Skeletal muscle tissue (tissue), 3 donors: ENCODE measurements at regions not wholly inside any gene's neighbourhood (a gene's known extent, or its start where the extent isn't known, plus 50 kb on each side); places are given as distances from the start of the nearest gene placed in this dataset.

Experiments used
- H3K27ac ChIP-seq: one replicate; pipeline ENCODE4 v1.7.0; 2013; ENCODE audit warnings: mild to moderate bottlenecking, low read depth, low read length, inconsistent platforms
- H3K27me3 ChIP-seq, 3 donors: one replicate each; pipeline ENCODE4 v1.7.0; 2013; ENCODE audit warnings: low read length in 3 of 3; ENCODE audit not compliant: control insufficient read depth in 3 of 3, insufficient read depth in 3 of 3
- H3K36me3 ChIP-seq, 3 donors: one replicate each; pipeline ENCODE4 v1.7.0; 2013; ENCODE audit warnings: low read length in 3 of 3; ENCODE audit not compliant: control insufficient read depth in 3 of 3, insufficient read depth in 3 of 3
- H3K4me1 ChIP-seq, 3 donors: one replicate each; pipeline ENCODE4 v1.7.0; 2013; ENCODE audit warnings: low read length in 3 of 3, mild to moderate bottlenecking in 3 of 3; ENCODE audit not compliant: control insufficient read depth in 3 of 3, insufficient read depth in 3 of 3
- H3K4me3 ChIP-seq, 3 donors: one replicate each; pipeline ENCODE4 v1.7.0; 2013; ENCODE audit warnings: low read length in 3 of 3
- H3K9ac ChIP-seq, 3 donors: one replicate each; pipeline ENCODE4 v1.7.0; 2013; ENCODE audit warnings: low read length in 3 of 3, mild to moderate bottlenecking in 3 of 3, moderate library complexity in 2 of 3, low read depth in 1 of 3
- H3K9me3 ChIP-seq, 3 donors: one replicate each; pipeline ENCODE4 v1.7.0; 2013; ENCODE audit warnings: low read length in 3 of 3; ENCODE audit not compliant: control insufficient read depth in 3 of 3
- donor health status: Osteomylitis.

GRCh38 chr22:47697861-47698260, 935.4 kb downstream of the TBC1D22A start:
- H3K4me1 ChIP-seq: no peaks in the 10 kb centered on the region

GRCh38 chr22:47696776-47697175, 934.3 kb downstream of the TBC1D22A start:
- no peak overlapping the region for H3K9ac ChIP-seq
- no peak overlapping the region for H3K4me3 ChIP-seq
- H3K9me3 ChIP-seq: no peaks in the 10 kb centered on the region
- no peaks in the 10 kb centered on the region for H3K4me1 ChIP-seq
- peaks cover 0 to 3% (median 0%) of the 10 kb centered on the region in 3 donors for H3K27me3 ChIP-seq
- no peaks in the 10 kb centered on the region for H3K36me3 ChIP-seq
- H3K27ac ChIP-seq: no peak overlapping the region

More at GRCh38 chr22:47697861-47698260, 935.4 kb downstream of the TBC1D22A start:
- Histone ChIP-seq H3K27me3 (peaks cover 0 to 3% (median 0%) of the 10 kb centered on the region in 3 donors), H3K36me3 (no peaks in the 10 kb centered on the region), H3K9ac (no peak overlapping the region), H3K27ac (no peak overlapping the region), H3K9me3 (no peaks in the 10 kb centered on the region), H3K4me3 (no peak overlapping the region)

GRCh38 chr22:47695176-47695575, 932.7 kb downstream of the TBC1D22A start:
- no peak overlapping the region for H3K4me3 ChIP-seq
- no peaks in the 10 kb centered on the region for H3K9me3 ChIP-seq
- H3K4me1 ChIP-seq: no peaks in the 10 kb centered on the region
- no peaks in the 10 kb centered on the region for H3K36me3 ChIP-seq
- H3K9ac ChIP-seq: no peak overlapping the region
- H3K27me3 ChIP-seq: no peaks in the 10 kb centered on the region
- no peak overlapping the region for H3K27ac ChIP-seq

DNA sequence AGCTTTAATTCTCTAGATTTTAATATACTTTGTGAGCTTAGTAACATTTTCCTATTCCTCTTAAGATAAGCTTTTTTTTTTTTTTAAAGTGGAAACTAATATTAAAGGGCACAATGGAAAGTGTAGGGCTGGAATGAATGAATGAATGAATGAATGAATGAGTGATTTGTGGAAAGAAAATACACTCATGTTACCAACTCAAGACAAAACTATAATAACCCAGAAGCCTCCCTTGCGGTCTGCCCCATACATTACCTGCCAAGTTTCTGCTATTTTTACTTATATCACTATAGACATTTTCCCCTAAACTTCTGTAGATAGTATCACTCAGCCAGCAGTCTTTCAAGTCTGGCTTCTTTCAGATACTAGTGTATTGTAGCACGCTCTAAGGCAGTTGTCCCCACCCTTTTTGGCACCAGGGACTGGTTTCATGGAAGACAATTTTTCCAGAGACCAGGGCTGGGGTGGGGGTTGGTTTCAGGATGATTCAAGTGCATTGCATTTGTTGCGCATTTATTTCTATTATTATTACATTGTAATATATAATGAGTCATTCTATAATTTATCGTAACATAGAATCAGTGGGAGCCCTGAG, 932.2 kb downstream of the TBC1D22A start:
- H3K36me3 ChIP-seq: no peaks in the 10 kb centered on the region
- H3K27me3 ChIP-seq: no peaks in the 10 kb centered on the region
- H3K4me1 ChIP-seq: no peaks in the 10 kb centered on the region
- H3K4me3 ChIP-seq: no peak overlapping the region
- H3K9ac ChIP-seq: no peak overlapping the region
- no peak overlapping the region for H3K27ac ChIP-seq
- no peaks in the 10 kb centered on the region for H3K9me3 ChIP-seq

GRCh38 chr22:47693606-47694005, 931.2 kb downstream of the TBC1D22A start:
- Histone ChIP-seq H3K4me3 (no peak overlapping the region), H3K27ac (no peak overlapping the region), H3K4me1 (no peaks in the 10 kb centered on the region), H3K9ac (no peak overlapping the region), H3K9me3 (no peaks in the 10 kb centered on the region), H3K27me3 (no peaks in the 10 kb centered on the region), H3K36me3 (no peaks in the 10 kb centered on the region)

DNA sequence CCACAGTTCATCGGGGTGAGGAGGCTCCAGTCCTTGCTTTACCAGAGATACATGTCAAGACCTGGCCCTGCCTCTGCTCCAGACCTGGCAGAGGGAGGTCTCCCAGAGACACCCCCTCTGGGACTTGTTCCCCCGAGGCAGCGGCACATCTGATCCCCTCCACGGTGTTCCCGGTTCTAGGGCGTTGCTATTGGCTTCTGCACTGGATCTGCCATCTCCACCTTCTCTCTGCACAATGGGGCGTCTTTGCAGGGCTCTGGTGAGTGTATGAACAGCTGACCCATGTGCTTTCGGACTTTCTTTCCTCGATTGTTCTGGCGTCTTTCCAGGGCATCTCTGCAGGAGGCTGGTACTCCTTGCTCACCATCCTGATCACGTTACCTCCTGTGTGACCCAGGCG, 930.4 kb downstream of the TBC1D22A start:
- Histone ChIP-seq H3K9me3 (no peaks in the 10 kb centered on the region), H3K27ac (no peak overlapping the region), H3K4me3 (no peak overlapping the region), H3K4me1 (no peaks in the 10 kb centered on the region), H3K27me3 (no peaks in the 10 kb centered on the region), H3K9ac (no peak overlapping the region), H3K36me3 (no peaks in the 10 kb centered on the region)

- Histone ChIP-seq H3K36me3 (no peaks in the 10 kb centered on the region), H3K9ac (no peak overlapping the region), H3K9me3 (peaks cover 0 to 2% (median 0%) of the 10 kb centered on the region in 3 donors), H3K4me1 (no peaks in the 10 kb centered on the region), H3K4me3 (no peak overlapping the region), H3K27me3 (no peaks in the 10 kb centered on the region), H3K27ac (no peak overlapping the region)
Measured at GRCh38 chr22:47691152-47691895, 928.9 kb downstream of the TBC1D22A start.

- no peaks in the 10 kb centered on the region for H3K4me1 ChIP-seq
- H3K9ac ChIP-seq: no peak overlapping the region
- peaks cover 0 to 2% (median 0%) of the 10 kb centered on the region in 3 donors for H3K9me3 ChIP-seq
- H3K27ac ChIP-seq: no peak overlapping the region
- H3K27me3 ChIP-seq: no peaks in the 10 kb centered on the region
- H3K4me3 ChIP-seq: no peak overlapping the region
- no peaks in the 10 kb centered on the region for H3K36me3 ChIP-seq
Measured at GRCh38 chr22:47690586-47690985, 928.1 kb downstream of the TBC1D22A start.

- Histone ChIP-seq H3K4me1 (no peaks in the 10 kb centered on the region), H3K36me3 (no peaks in the 10 kb centered on the region), H3K4me3 (no peak overlapping the region), H3K27me3 (no peaks in the 10 kb centered on the region), H3K9ac (no peak overlapping the region), H3K9me3 (peaks cover 0 to 2% (median 0%) of the 10 kb centered on the region in 3 donors), H3K27ac (no peak overlapping the region)
Measured at GRCh38 chr22:47690166-47690565, 927.7 kb downstream of the TBC1D22A start.

DNA sequence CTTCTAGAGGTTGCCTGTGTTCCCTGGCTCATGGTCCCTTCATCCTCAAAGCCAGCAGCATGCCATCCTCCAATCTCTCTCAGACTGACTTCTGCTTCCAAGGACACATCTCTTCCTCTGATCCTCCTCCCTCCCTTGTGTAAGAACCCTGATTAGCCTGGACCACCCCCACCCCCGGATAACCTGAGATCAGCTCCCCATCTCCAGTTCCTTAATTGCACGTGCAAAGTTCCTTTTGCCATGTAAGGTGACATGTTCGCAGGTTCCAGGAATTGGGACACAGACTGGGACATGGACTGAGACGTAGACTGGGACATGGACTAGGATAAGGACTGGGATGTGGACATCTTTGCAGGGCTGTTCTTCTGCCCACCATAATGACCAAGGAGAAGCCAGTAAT, 925.3 kb downstream of the TBC1D22A start:
- H3K4me1 ChIP-seq: no peaks in the 10 kb centered on the region
- H3K27ac ChIP-seq: no peak overlapping the region
- no peaks in the 10 kb centered on the region for H3K27me3 ChIP-seq
- no peaks in the 10 kb centered on the region for H3K36me3 ChIP-seq
- H3K4me3 ChIP-seq: no peak overlapping the region
- H3K9me3 ChIP-seq: peaks cover 0 to 8% (median 2%) of the 10 kb centered on the region in 3 donors
- H3K9ac ChIP-seq: no peak overlapping the region
